GM19468 (cell line): ENCODE measurements at regions not wholly inside any gene's neighbourhood (a gene's known extent, or its start where the extent isn't known, plus 50 kb on each side); places are given as distances from the start of the nearest gene placed in this dataset.

Source experiments
- ATAC-seq: cut with Tn5 transposase; IDR thresholded peaks from one replicate; pipeline ENCODE4 v1.9.1; 2021; ENCODE audit warnings: mild to moderate bottlenecking, moderate library complexity, moderate number of reproducible peaks; ENCODE audit not compliant: unreplicated experiment; ENCODE audit errors: extremely low read depth

DNA sequence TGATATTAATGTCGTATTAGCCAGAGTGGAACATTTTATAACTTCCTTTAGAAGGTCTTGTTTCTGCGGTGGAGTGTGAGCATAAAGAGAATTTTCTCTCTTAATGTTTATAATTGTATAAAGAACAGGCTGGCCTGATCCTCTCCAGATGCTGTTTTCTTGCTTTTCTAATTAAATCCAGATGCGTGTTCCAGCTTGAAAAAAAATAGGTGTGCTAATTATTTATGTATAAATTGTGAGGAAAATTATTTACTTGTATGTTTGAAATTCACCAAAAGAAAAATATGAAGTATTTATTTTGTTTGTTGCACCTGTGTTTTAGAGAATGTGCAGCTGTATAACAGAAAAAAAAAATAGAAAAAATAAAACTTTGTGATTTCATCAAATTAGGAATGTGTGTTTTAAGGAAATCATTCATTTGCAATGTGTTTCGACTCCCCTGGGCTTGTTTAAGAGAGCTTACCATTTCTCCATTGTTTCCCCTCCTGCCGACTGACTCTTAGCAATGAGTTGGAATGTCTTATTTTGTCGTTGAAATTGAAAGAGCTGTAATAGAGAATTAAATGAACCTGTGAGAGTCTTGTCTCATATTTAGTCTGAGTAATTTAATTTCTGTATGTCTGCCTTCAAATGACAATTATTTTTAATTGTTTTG lies 220.1 kb upstream of the NXPH2 start:
- no peak for ATAC-seq

DNA sequence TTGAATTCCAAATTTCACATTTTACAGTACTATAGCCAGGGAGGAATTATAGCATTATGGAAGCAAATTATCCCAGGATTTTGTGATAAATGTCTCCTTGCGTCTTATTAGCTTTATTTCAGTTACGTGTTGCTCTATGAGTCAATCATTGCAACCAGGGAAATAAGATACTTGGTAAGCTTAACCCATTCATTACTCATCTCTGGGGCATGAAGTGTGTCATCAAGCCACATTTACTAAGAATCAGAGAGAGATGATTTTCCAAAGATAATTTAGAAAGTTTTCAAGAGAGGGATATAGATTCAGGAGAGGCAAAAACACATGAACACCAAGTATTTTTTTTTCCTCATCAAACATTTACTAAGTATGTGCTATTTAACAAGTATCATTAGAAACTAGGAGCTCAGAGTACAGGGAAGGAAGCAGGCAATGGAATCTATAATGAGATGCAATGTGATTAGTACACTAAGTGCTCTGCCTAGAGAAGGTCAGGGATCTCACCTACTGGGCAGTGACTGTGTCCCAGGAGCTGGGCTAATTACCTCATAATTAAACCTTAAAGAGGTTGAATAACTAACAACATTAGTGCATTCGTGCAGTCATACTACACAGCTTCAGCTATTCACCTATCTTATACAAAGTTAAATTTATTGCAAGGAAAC lies 217.8 kb upstream of the NXPH2 start:
- no peak for ATAC-seq

DNA sequence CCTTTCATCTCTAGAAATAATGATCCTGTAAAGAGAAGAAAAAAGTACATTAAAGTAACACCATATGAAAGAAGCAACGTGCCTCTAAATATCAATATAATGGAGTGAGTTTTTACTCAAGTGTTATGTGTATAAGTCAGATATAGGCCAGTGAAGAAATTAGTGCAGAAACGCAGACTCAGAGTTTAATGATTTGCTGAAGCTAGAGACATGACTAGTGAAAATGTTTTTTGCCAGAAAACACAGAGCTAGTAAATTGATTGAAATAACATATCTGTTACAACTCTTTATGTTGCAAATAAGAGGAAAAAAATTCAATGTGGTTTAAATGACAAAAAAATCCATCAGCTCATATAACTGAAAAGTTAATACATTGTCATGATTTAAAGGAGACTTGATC lies 217.2 kb upstream of the NXPH2 start:
- ATAC-seq: no peak

DNA sequence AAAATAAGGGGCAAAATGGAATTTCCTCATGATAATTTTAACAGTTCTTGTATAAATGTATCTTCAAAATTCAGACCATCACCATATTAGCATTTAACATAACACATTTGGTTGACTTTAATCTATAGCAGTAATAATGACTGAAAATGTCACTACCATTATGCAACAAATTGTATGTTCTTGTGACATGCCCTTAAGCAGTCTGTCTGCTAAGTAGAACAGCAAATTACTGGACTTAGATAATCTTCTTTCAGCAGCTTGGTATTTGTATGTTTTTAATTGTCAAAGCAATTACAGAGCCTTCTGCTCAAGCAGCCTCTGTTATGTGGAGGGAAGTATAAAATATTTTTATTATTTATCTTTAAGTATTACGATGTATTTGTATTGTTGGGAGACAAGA lies 214.3 kb upstream of the NXPH2 start:
- ATAC-seq: no peak

DNA sequence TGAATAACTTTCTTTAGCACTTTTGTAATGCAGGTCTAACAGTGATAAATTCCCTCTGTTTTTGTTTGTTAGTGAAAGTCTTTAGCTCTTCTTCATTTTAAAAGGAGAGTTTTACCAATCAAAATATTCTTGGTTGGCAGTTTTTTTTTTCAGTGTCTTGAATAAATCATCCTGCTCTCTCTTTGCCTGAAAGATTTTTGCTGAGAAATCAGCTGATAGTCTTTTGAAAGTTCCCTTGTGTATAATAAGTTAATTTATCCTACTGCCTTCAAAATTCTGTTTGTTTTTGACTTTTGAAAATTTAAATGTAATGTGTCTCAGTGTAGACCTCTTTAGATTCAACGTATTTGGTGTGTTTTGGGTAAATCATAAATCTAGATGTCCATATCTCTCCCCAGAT lies 205.7 kb upstream of the NXPH2 start:
- ATAC-seq: no peak

DNA sequence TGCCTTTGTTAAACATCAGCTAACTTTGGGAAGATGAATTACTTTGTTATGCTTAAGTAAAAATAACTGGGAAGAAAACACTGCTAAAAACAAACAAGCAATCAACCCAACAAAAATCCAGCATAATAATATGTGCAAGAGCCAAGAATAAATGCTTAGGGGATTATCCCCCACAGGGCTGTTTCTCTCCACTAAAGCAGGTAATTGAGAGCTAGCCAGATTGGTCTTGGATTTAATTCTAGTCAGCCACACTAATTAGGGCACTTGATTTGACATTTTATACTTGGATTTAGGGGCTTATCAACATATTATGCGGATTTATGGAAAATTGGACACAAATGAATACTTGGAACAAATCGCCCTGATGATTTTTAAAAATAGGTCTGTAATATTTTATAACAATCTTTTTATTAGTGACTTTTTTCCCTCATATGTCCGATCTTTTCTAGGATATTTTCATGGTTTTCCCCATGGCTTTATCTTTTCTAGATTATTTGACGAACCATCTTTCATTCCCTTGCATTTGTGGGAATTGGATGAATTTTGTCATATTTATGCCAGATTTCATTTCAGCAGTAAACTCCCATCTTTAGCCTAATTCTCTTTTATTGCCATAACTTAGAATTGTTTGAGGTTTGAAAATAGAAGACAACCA lies 199.1 kb upstream of the NXPH2 start:
- no peak for ATAC-seq

DNA sequence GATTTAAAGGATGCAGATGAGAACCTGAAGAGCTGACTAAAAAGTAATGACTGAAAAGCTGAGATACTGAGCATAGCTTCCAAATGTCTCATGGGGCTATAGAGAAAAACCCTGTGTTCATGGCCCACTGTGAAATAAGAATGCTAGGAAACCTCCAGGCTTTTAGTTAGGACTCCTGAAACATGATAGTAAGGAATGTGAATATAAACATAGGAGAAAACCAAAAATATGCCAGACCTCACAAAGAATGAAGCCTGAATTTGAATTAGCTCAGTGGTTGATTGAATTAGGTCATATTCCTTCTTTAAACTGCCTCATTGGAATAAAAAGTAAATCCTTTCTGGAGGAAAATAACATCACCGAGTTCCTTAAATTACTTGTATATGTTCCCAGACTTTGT lies 194.5 kb upstream of the NXPH2 start:
- no peak for ATAC-seq

DNA sequence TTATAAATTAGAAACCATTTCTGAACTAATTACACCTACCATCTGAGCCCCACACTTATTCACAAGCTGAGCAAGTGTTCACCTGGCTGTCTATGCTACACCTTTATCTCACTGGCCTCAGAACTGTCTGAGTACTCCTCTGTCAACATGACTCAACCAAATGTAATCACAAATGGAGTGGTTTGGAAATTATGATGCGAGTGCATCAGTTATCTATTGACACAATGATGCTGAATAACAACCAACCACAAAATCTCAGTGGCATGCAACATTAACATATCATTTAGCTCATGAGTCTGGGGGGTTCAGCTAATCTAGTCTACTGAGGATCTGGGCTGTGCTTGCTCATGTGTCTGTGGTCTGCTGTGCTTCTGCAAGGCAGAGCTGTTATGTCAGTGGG lies 184.2 kb upstream of the NXPH2 start:
- no peak for ATAC-seq

DNA sequence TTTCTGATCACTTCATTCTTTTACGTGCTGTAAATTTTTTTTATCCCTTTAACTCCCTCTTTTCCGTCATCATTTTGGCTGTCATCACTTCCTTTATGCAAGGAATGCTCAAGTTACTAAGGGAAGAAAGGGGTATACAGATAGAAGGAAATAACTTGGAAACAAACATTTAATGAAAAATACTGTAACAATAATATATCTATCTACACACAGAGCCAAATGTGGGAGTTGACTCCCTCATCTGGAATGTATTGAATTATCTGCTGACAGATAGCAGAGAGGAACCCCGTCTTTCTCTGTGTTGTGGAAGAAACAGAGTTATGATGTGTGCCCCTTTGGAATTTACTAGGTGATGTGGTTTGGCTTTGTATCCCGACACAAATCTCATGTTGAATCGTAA lies 182.5 kb upstream of the NXPH2 start:
- ATAC-seq: no peak

DNA sequence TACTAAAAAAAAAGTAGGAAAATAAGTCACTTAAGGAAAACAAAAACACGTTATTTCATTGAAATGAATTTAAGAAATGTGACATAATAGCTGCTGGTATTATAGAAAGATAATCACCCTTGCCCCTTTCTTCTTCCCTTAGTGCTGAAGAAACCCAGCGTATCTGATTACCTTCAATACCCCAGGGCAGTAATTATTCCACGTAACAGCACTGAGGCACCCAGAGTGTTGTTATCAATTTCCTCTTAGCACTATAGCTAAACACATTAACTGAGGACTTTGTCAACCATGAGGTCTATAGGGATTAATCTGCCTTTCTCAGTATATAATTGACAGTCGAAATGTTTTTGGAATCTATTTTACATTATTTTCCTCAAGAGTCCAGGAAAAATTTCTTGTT lies 180.0 kb upstream of the NXPH2 start:
- ATAC-seq: no peak

DNA sequence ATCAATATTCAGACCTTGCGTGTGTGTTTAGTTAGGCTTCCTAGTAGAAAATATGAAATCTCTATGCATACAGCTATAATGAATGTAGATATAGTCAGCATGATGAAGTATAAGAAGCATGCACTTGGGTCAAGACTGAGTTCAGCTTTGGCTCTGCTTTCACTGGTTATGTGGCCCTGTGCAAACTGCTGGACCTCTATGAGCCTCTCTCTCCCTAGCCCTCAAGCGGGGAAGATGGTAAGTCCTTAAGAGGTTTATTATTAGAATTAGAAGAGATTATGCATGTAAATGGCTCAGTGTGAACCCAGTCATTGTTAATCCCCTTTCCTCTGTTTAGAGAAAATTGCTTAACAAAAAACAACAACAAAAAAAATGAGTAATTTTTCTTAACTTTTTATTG lies 178.8 kb upstream of the NXPH2 start:
- no peak for ATAC-seq

DNA sequence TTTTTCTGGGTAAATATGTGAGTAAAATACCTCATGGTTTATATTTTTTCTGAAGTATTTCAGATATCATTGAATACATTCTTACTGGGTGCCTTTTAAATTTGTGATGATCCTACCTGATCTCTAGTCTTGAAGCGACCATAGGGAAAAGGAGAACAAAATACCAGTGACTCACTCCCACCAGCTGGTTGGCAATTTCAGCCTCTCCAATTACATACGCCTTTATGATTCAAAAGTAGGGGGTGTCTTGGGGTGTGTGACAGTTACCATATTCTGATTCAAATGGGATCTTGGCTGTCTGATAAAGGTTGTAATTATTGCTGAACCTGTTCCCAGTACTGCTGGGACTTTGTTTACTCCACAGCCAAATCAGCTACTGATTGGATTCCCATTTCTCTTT lies 175.9 kb upstream of the NXPH2 start:
- ATAC-seq: no peak

DNA sequence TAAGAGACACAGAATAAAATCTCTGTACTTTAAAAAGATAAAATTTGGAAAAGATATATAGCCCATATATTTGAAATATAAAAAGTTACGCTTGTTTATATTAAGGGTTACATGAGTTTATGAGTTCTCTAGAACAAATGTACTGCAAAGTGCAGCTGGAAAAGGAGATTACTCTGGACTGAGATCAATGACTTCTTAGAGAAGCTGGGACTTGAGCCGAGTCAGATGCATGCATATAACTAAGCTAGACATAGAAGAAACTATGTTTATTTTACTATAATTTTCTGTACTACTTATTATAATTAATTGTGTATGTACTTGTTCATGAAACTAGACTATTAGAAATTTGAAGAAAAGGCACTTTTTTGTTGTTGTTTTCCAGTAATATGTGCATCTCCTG lies 170.3 kb upstream of the NXPH2 start:
- ATAC-seq: no peak

DNA sequence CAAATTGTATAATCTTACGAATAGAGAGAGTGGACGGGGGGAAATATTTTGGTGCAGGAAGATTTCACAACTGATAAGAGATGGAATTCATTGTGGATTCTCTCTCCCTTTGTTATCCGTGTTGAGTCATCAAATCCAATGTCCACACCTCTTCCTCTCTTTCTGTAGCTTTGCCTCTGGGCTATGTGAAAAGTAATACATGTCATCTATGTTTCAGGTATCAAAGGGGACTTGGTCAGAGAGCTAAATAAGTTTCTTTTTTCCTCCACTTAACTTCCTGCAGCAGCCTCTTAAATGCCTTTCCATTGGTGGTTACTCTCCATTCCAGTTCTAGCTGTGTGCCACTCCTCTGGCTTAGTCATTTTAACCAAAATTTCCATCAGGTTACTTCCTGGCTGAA lies 169.3 kb upstream of the NXPH2 start:
- no peak for ATAC-seq

DNA sequence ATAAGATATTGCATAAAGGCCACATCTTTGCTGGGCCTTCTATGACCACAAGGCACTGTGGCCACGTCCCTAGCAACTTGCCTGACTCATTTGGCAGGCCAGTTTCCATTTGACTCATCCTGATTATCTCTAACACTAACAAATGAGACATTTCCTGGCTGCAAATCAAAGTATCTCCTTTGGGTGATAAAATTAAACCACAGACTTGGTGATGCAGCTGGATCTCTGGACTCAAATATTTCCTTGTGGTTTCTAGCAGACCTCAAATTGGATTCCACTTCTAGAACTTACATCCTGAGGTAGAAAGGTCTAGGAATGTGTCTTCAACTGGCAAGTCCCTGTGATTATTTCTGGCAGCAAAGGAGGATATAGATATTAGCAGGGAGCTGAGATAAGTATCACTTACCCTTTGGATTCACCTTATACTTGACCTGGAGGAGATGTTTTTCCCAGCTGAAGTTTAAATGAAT lies 167.9 kb upstream of the NXPH2 start:
- no peak for ATAC-seq

DNA sequence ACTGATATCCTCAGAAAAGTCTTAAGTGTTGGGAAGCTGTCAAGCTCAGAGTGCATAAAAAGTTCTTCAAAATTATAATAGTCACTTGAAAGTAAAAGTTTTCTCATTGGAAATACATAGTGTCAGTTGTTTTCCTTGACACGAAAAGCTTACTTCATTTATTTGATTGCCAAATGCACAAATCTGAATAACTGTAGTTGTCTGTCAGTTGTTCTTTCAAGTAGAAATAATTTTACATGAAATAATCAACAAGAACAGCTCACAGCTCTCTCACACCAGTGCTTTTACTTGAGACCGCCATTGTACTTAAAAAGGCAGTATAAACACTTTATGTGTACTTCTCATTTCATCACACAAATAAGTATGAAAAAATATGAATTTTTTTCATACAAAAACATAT lies 163.3 kb upstream of the NXPH2 start:
- ATAC-seq: no peak

DNA sequence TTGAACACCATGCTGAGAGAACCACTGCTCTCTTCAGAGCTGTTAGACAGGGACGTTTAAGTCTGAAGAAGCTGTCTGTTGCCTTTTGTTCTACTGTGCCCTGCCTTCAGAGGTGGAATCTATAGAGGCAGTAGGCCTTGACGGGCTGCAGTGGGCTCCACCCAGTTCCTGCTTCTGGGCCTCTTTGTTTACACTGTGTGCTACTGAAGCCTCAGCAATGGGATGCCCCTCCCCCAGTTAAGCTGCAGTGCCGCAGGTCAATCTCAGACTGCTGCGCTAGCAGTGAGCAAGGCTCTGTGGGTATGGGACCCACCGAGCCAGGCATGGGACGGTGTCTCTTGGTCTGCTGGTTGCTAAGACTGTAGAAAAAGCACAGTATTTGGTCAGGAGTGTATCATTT lies 162.3 kb upstream of the NXPH2 start:
- ATAC-seq: no peak

DNA sequence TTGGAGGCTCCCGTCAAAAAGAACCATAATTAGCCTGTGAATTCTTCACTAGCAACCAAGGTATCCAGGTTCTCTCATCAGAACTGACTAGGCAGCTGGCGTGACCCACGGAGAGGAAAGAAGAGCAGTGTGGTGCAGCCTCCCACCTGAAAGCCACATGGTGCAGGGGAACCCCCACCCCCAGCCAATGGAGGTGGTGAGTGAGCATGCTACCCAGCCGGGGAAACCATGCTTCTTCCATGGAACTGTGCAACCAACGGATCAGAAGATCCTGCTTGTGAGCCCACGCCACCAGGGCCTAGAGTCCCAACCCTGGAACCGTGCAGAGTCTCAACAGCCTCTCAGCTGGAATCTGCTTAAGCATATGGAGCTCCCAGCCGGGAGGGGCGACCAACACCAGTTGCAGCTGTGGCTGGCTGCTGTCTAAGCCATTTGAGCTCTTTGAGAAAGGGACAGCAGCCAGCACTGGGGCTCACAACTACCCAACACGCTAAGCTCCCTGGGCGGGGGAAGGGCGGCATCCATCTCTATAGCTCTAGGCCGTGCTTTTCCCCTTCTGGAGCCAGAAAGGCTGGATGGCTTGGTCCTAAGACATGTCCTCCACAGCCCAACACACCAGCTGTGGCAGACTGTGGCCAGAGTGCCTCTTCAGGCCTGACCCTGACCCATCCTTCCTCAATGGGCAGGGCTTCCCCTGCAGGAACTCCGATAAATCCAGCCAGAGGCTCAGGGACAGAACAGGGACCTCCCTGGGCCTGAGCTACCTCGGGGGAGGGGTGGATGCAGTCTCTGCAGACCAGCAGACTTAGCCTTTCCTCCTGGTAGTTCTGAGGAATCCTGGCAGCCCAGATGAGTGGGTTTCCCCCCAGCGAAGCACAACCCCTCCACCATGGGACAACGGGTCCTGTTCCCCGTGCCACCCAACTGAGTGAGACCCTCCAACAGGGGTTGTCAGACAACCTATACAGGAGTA lies 151.4 kb upstream of the NXPH2 start:
- no peak for ATAC-seq

DNA sequence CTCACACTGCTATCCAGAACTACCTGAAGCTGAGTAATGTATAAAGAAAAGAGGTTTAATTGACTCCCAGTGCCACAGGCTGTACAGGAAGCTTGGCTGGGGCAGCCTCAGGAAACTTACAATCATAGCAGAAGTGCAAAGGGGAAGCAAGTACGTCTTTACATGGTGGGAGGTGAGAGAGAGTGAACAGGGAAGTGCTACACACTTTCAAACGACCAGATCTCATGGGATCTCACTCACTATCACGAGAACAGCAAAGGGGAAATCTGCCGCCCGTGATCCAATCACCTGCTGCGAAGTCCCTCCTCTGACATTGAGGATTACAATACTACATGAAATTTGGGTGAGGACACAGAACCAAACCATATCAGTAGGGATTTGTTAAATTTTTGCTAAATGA lies 150.4 kb upstream of the NXPH2 start:
- ATAC-seq: no peak

DNA sequence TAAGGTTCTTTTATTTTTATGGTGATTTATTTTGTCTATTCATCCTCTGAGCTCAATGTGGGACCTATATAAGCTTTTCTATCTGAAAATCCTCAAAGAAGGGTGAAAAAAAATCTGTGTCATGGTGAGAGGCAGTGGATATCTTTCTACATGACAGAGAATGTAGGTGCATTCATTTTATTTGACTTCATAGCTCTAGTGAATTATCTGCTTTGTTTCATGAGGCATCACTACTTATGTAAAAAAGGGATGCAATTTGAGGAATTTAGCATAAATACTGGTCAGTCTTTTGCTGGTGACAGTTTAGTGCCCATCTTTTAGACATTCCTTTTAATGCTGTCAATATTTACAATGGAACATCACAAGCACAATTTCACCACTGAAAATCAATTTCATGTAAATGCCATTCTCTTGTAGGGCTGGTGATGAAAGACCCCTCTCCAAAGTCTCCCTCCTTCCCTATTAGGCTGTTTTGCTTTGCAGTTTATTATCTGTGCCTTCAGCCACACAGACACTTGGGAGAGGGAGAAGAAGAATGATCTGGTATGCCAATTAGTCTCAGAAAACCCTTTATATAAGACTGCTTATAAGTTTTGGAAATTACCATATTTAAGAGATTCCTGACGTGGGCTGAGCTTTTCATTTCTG lies 148.3 kb upstream of the NXPH2 start:
- ATAC-seq: no peak
